GM18867 (cell line): ENCODE measurements at regions not wholly inside any gene's neighbourhood (a gene's known extent, or its start where the extent isn't known, plus 50 kb on each side); places are given as distances from the start of the nearest gene placed in this dataset.
"Not testable (repeated sequence)": the region's sequence is repeated elsewhere in the genome, so short reads cannot be mapped to it uniquely, and the experiment has no call there.

Experiments used
- ATAC-seq: cut with Tn5 transposase; IDR thresholded peaks from one replicate; pipeline ENCODE4 v1.9.1; 2021; ENCODE audit warnings: mild to moderate bottlenecking, moderate library complexity; ENCODE audit not compliant: unreplicated experiment

DNA sequence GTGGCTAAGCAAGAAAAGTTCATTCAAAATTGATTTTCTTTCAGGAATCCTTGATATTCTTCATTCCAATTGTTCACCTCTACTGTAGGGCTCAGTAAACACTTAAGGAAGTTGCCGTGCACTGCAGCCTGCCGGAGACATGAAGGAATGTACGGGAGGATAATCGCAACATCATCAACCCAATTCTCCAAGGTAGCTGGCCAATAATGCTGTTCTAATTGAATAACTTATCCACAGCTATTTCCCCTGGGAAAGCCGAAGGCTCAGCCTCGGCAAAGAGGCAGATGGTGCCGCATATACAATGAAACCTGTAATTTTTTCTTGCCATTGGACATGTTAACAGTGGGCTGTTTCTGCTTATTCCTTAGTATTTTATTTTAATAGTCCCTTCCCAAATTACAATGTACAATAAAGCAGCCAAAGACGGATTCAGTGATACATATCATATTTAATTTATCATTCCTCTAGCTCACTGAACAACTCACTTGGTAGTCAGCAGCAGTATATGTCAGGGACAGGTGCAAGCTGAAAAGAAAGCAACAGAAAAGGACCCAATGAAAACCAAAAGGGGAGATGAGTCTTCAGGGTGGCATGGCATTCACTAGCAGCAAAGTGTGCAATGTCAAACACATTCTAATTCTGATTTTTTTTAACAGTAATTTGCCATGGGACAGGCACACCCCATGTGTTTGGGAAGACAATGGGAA is 420.5 kb upstream of the KLF12 start:
- no peak for ATAC-seq

DNA sequence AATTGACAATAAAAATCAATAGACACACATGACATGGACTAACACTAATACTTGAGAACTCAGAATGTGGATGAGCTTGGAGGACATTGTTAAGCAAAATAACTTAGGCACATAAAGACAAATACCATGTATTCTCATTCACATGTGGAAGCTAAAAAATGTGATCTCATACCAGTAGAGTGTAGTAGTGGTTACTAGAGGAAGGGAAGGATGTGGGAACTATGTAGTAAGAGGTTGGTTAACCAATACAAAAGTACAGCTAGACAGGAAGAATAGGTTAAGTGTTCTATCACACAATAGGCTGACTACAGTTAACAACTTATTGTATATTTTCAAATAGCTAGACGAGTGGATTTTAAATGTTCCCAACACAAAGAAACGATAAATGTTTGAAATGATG is 415.8 kb upstream of the KLF12 start:
- peak; percentile 57 for ATAC-seq

DNA sequence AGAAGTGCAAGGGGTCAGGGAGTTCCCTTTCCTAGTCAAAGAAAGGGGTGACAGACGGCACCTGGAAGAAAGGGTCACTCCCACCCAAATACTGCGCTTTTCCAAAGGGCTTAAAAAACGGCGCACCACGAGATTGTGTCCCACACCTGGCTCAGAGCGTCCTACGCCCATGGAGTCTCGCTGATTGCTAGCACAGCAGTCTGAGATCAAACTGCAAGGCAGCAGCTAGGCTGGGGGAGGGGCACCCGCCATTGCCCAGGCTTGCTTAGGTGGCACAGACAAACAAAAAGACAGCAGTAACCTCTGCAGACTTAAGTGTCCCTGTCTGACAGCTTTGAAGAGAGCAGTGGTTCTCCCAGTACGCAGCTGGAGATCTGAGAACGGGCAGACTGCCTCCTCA is 402.4 kb upstream of the KLF12 start:
- ATAC-seq: not testable (repeated sequence)

GRCh38 chr13:74533226-74533625 is 399.0 kb upstream of the KLF12 start:
- no peak for ATAC-seq

GRCh38 chr13:74530011-74530410 is 395.8 kb upstream of the KLF12 start:
- ATAC-seq: no peak

DNA sequence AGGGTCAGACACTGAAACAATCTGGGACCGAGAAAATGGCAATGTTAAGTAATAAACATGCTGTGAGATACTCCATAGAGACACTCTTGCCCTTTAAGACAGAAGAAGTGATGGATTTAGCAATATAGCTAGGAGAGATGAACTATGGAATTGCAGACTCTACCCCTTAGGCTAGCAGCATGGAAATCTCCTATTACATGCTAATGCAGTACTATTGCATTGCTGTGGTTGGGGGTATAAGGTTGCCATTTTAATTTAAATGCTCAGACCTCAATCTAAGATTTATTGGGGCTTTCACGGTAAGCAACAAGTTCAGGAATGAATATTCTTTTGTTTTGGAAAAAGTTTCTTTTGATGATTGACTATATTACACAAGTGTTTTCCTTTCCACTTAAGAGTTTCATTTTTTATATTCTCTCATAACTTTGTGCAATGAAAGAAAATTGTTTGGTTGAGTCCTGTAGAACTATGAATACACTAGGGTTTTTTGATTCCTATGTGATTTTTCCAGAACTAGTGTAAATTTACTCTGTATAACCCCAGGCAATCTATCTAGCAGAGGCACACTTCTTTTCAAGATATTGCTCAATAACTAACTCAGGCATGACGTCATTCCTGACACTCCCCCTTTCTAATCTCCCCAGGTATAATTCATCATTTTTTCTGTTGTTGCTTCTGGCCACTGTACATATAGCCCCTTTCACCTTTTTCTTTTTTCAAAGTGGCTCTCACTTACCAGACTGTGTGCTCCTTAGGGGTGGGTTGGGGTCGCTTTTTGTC is 394.7 kb upstream of the KLF12 start:
- no peak for ATAC-seq

DNA sequence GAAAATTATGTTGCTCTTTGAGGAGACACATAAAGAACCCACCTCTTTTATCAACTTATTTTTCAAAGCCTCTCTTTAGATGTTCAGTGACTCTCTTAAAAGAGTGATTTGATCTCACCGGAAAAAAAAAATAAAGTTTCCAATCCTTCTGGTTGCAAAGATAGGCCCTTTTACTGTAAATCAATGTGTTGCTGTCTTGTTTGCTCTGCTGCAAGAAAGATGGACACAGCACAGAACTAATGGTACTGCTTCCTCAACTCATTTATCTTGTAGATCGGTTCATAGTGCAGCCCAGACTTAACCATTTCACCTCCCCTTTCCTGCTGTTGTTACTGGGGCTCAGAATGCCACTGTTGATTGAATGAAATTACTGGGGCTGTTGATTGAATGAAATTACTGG is 388.9 kb upstream of the KLF12 start:
- ATAC-seq: no peak

DNA sequence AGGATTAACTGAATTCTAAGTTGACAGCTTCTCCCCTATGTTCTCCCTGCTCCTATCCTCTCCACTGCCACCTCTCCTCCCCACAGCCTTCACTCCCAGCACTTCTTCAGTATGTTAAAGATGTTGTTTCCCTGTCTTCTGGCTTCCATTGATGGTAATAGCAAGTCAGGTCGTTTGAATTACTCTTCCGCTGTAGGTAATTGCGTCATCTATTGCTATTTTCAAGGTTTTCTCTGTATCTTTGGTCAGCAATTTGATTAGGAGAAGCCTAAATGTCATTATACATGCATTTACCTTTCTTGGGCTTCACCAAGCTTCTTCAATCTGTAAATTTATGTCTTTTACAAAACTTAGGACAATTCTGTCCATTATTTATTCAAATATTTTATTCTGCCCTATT is 377.3 kb upstream of the KLF12 start:
- no peak for ATAC-seq

DNA sequence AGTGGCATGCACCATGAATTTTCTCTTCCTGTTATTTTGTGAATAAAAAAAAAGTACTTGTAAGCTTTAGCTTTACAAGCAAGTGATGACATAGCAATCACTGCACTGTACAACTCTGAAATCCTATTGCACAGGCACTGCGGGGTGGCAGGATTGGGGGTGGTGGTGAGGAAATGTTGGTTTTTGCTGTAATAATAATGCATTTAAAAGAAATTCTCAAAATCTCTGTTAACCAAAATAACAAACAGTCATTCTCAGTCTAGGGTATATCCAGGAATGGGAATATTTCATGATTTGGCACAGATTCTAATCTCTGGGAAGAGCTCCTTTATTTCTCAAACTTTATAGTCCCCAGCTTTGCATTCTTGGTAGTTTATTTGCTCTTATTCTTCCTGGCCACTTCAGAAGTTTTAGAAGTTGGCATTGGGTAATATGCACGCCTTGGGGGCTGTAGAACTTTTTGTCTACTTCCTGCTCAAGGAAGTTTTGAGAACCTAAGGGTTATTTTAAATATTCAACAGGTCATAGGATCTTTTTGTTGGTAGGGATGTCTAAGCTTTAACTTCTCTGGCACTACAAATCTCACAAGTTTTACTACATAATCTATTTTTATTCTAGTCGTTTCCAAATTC is 353.0 kb upstream of the KLF12 start:
- no peak for ATAC-seq

GRCh38 chr13:74485757-74486156 is 351.6 kb upstream of the KLF12 start:
- no peak for ATAC-seq

GRCh38 chr13:74479124-74479523 is 344.9 kb upstream of the KLF12 start:
- no peak for ATAC-seq

- no peak for ATAC-seq
Measured at GRCh38 chr13:74476788-74477187, 342.6 kb upstream of the KLF12 start.

- ATAC-seq: no peak
Measured at GRCh38 chr13:74476365-74476764, 342.2 kb upstream of the KLF12 start.

DNA sequence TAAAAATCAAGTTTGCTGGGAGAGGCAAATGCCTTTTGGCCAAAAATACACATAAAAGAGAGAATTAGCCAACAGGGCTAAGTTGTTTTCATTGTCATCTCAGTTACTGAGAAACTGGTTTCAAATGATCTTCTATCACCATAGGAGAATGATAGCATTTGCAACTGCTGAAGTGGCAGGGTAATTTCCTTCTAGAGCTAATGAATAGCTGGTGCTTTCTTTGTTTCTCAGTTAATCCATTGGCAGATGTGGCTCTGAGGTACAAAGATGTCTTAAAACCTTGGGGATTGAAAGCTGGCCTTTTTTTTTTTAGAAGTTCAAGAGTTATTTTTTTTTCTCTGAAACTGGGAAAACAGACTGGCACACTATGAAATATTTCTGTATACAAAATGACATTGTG is 332.7 kb upstream of the KLF12 start:
- ATAC-seq: no peak

- ATAC-seq: no peak
Measured at GRCh38 chr13:74466020-74466419, 331.8 kb upstream of the KLF12 start.

GRCh38 chr13:74465271-74465670 is 331.1 kb upstream of the KLF12 start:
- no peak for ATAC-seq

GRCh38 chr13:74464670-74465069 is 330.5 kb upstream of the KLF12 start:
- no peak for ATAC-seq

DNA sequence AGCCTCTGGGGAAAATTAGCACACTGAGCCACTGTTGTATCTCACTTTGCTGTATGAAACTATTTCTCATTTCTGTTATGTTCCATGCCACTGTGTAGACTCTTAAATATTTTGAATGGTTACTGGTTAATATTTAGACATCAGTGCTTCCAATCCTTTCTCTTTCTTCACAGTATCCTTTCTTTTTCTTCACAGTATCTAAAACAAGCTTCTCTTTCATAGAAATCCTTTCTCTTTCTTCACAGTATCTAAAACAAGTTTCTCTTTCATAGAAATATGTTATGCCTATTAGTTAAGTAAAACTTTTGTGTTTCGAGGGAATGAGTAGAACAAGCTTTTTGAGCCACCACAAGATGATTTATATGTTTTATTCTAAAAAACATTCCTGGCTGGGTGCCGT is 326.8 kb upstream of the KLF12 start:
- no peak for ATAC-seq

GRCh38 chr13:74452881-74453280 is 318.7 kb upstream of the KLF12 start:
- no peak for ATAC-seq

- ATAC-seq: no peak
Measured at GRCh38 chr13:74452176-74452575, 318.0 kb upstream of the KLF12 start.

GRCh38 chr13:74450964-74451363 is 316.8 kb upstream of the KLF12 start:
- ATAC-seq: no peak

DNA sequence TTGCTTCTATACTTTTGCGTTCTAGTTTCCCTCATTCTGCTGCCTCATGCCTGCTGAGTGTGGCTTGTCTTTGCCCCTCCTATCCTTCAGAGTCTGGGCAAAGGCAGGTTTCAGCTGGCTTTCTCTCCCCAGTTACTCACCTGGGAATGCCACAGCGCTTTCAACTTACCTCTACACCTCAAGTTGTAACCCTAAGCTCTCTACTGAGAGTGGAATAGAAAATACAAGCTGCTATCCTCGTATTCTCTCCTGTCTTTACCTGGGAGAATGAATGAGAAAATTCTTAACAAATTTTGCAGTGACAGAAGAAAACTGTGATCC is 316.3 kb upstream of the KLF12 start:
- ATAC-seq: no peak
